Nephron progenitor cell (in vitro differentiated cells): ENCODE measurements at regions not wholly inside any gene's neighbourhood (a gene's known extent, or its start where the extent isn't known, plus 50 kb on each side); places are given as distances from the start of the nearest gene placed in this dataset.

ENCODE experiments used
- DNase-seq: peaks from one replicate; pipeline ENCODE4 v3.0.0; 2021
- H3K27ac Mint-ChIP-seq: 2 replicates; pipeline ENCODE4 v1.8.0; 2021; ENCODE audit warnings: mild to moderate bottlenecking, moderate library complexity, mixed read lengths
- H3K27me3 Mint-ChIP-seq: 2 replicates; pipeline ENCODE4 v1.8.0; 2021; ENCODE audit warnings: mild to moderate bottlenecking, low read depth, mixed read lengths; ENCODE audit not compliant: poor library complexity
- H3K36me3 Mint-ChIP-seq: 2 replicates; pipeline ENCODE4 v1.8.0; 2021; ENCODE audit warnings: low read depth, mixed read lengths
- H3K4me1 Mint-ChIP-seq: 2 replicates; pipeline ENCODE4 v1.8.0; 2021; ENCODE audit warnings: mixed read lengths
- H3K4me3 Mint-ChIP-seq: 2 replicates; pipeline ENCODE4 v1.8.0; 2021; ENCODE audit warnings: mild to moderate bottlenecking, moderate library complexity, mixed read lengths
- H3K9me3 Mint-ChIP-seq: 2 replicates; pipeline ENCODE4 v1.8.0; 2021; ENCODE audit warnings: mild to moderate bottlenecking, moderate library complexity, mixed read lengths
- TF ChIP-seq, protein P1 (sequence below): fragments of 200-600 bp; sonication (generic); IDR thresholded peaks from 2 replicates; pipeline ENCODE4 v1.5.0; 2021; ENCODE audit warnings: antibody characterized with exemption

DNA sequence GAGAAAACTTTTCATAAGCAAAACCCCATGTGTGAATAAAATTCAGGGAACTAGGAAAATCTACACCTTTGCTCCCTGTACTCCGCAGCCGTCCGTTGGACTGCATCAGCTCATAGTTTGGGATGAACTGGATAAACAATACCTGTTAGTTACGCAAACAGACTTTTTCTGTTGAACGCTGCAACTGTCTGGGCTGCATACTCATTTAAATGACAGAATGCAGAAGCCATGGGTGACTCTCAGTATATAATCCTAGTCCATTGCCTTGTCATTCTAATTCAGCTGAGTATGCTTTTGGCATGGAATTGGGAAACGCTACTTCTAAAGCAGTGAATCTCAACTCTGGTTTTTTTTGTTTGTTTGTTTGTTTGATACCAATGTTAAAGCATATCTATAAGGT, 151.6 kb downstream of the SLITRK1 start:
- Mint-ChIP-seq H3K36me3 (no peaks in the 10 kb centered on the region), H3K4me3 (no peak overlapping the region), H3K27me3 (no peaks in the 10 kb centered on the region), H3K4me1 (no peaks in the 10 kb centered on the region), H3K9me3 (no peaks in the 10 kb centered on the region), H3K27ac (no peak overlapping the region)
- no peak for DNase-seq
- TF ChIP-seq, protein P1, sequence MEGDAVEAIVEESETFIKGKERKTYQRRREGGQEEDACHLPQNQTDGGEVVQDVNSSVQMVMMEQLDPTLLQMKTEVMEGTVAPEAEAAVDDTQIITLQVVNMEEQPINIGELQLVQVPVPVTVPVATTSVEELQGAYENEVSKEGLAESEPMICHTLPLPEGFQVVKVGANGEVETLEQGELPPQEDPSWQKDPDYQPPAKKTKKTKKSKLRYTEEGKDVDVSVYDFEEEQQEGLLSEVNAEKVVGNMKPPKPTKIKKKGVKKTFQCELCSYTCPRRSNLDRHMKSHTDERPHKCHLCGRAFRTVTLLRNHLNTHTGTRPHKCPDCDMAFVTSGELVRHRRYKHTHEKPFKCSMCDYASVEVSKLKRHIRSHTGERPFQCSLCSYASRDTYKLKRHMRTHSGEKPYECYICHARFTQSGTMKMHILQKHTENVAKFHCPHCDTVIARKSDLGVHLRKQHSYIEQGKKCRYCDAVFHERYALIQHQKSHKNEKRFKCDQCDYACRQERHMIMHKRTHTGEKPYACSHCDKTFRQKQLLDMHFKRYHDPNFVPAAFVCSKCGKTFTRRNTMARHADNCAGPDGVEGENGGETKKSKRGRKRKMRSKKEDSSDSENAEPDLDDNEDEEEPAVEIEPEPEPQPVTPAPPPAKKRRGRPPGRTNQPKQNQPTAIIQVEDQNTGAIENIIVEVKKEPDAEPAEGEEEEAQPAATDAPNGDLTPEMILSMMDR: no peak

DNA sequence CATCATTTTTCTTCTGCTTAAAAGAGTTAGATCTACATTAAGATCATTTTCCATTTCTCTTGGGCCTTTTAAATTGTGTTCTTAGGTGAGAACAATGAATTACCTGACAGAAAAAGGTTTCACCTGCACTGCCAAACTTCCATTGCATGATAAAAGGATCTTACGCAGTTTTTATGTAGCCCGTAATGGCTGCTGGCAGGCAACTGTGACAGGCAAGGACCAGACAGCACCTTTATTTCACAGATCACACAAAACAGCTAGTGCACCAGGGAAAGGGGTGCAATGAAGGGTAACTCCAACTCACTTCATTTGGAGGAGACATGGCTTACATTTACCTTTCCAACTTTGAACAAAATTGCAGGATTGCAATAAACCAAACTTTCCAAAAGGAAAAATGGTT, 159.8 kb downstream of the SLITRK1 start:
- Mint-ChIP-seq H3K4me1 (no peaks in the 10 kb centered on the region), H3K36me3 (no peaks in the 10 kb centered on the region), H3K27ac (no peak overlapping the region), H3K4me3 (no peak overlapping the region), H3K27me3 (no peaks in the 10 kb centered on the region), H3K9me3 (no peaks in the 10 kb centered on the region)
- TF ChIP-seq, protein P1: no peak
- no peak for DNase-seq

DNA sequence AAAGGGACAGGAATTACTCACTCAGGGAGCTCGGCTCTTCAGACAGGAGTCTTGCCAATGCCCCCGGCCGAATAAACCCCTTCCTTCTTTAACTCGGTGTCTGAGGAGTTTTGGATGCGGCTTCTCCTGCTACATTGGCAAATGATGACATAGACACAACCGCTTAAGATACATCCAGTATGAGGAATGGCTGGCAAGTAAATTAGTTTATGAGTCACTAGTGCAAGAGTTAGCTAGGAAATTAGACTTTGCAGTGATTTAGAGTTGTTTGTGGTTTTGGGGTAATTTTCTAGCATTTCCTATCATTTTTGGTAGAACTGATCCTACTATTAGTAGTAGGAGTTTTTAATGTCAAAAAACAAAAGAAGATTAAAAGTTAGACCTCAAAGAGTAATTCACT, 166.2 kb downstream of the SLITRK1 start:
- Mint-ChIP-seq H3K4me1 (no peaks in the 10 kb centered on the region), H3K27me3 (no peaks in the 10 kb centered on the region), H3K9me3 (no peaks in the 10 kb centered on the region), H3K4me3 (no peak overlapping the region), H3K36me3 (no peaks in the 10 kb centered on the region), H3K27ac (peak overlapping the region; percentile 52)
- DNase-seq: no peak
- TF ChIP-seq, protein P1: no peak

DNA sequence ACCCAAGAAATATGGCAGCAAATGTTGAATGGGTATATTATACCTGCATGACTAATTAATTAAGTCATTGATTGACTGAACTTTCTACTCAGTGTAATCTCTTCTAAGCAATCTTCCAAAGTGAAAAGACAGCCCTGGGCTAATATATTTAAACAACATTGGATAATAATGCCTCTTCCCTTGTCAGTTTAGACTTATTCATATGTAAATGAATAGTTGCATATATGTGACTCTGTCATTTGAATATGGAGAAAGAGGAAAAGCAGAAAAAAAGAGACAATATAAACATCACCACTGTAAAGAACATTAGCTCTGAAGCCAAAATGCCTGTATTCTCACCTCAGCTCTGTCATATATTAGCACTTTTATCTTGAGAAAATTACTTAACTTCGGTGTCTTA, 168.0 kb downstream of the SLITRK1 start:
- H3K9me3 Mint-ChIP-seq: no peaks in the 10 kb centered on the region
- H3K27ac Mint-ChIP-seq: no peak overlapping the region

DNA sequence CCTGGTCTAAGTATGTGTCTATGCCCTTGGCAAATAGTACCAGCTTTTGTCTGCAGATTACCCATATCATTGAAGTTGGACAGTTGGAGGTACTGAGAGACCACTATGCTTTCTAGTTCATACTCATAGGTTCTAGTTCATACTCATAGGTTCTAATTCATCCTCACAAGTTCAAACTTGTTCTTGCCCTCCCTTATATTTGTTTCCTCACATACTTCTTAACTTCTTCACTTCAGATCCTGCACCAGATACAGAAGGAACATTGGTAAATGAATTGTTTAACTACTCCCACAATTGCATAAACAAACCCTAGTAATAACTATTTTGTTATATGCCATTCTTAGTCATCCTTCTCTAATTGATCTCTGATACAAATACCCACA, 172.2 kb downstream of the SLITRK1 start:
- Mint-ChIP-seq H3K27me3 (no peaks in the 10 kb centered on the region), H3K4me1 (no peaks in the 10 kb centered on the region), H3K36me3 (no peaks in the 10 kb centered on the region), H3K9me3 (no peaks in the 10 kb centered on the region), H3K4me3 (no peak overlapping the region), H3K27ac (no peak overlapping the region)
- DNase-seq: no peak
- TF ChIP-seq, protein P1: no peak

More for the DNA sequence above, 168.0 kb downstream of the SLITRK1 start:
- Mint-ChIP-seq H3K4me3 (no peak overlapping the region), H3K27me3 (no peaks in the 10 kb centered on the region), H3K36me3 (no peaks in the 10 kb centered on the region), H3K4me1 (no peaks in the 10 kb centered on the region)
- DNase-seq: no peak
- TF ChIP-seq, protein P1: no peak

DNA sequence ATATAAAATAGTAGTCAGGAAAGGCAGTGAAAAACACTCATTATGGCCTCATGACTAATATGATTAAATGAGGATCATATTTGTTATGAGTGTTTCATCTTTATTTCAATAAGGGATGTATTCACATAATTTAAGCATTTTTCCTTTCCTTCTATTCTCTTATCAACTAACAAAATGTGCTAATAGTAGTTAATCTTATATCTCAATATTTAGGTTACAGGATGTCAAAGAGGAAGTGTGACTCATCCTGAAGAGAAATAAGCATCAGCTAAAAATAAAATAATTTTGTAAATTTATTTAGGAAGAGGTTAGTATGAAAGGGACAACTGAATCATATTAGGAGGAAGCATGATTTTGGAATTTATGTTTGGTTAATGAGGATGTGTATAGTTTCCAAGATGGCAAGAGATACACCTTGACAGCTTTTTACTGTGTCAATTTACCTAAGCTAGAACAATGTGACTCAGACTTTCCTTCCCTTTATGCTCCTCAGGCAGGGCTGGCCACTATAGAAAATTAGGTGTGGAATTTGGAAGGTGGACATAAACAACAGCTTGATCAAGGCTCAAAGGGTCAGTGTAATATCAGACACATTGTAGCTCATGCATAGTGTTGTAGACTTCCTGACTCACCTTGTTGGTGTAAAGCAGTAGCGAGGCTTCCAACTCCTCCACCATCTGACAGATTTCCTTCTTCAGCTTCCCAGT, 172.7 kb downstream of the SLITRK1 start:
- Mint-ChIP-seq H3K9me3 (no peaks in the 10 kb centered on the region), H3K27me3 (no peaks in the 10 kb centered on the region), H3K4me1 (no peaks in the 10 kb centered on the region), H3K36me3 (no peaks in the 10 kb centered on the region), H3K4me3 (no peak overlapping the region), H3K27ac (no peak overlapping the region)
- DNase-seq: no peak
- TF ChIP-seq, protein P1: no peak
